HG03460 (cell line): ENCODE measurements at regions not wholly inside any gene's neighbourhood (a gene's known extent, or its start where the extent isn't known, plus 50 kb on each side); places are given as distances from the start of the nearest gene placed in this dataset.

Source experiments
- ATAC-seq: cut with Tn5 transposase; IDR thresholded peaks from one replicate; pipeline ENCODE4 v1.9.1; 2021; ENCODE audit not compliant: unreplicated experiment

- no peak for ATAC-seq
These were observed 96.6 kb upstream of the GPR26 start for GRCh38 chr10:123569436-123570035.

- no peak for ATAC-seq
These were observed 95.9 kb upstream of the GPR26 start for GRCh38 chr10:123570051-123570897.

DNA sequence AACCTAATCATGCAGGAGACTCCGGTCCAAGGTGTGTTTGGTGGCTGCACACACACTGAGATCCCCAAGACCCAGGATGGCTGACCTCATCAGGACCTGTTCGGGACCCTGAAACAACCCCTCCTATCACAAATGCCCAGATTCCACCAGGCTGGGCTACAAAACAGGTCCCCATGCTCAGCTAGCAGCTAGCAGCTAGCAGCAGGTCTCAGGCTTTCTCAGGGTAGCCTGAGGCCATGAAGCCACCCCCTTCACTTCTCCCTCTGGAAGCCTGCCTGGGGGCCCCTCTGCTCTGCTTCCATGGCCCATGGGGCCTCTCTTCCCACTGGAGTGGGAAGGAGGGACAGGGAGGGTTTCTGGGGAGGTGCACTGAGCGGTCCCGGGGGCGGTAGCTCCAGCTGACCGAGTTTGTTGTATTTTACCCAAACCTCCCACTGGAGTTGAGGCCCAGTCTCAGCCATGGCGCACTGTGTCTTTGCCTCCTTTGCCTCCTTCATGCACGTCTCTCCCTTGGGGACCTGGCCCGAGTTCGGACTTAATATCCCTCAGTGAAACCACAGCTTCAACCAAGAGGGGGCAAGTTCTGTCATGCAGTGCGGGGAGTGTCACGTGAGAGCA is 95.1 kb upstream of the GPR26 start:
- no peak for ATAC-seq

DNA sequence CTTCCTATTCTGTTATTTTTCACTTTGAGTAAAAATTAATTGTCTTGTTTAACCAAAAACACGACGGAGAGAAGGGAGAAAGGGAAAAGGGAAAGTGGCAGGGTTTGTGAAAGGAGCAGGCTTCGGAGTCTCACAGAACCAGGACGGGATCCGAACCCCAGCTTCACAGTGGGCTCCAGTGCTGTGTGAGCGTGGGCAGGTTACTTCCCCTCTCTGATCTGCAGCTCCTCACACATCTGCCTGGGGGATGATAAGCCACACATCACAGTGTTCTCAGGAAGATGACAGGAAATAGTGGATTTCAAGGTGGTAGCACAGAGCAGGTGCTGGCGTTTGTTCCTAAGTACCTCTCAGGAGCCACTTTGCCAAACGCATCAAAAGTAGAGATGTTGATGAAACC is 94.2 kb upstream of the GPR26 start:
- no peak for ATAC-seq

DNA sequence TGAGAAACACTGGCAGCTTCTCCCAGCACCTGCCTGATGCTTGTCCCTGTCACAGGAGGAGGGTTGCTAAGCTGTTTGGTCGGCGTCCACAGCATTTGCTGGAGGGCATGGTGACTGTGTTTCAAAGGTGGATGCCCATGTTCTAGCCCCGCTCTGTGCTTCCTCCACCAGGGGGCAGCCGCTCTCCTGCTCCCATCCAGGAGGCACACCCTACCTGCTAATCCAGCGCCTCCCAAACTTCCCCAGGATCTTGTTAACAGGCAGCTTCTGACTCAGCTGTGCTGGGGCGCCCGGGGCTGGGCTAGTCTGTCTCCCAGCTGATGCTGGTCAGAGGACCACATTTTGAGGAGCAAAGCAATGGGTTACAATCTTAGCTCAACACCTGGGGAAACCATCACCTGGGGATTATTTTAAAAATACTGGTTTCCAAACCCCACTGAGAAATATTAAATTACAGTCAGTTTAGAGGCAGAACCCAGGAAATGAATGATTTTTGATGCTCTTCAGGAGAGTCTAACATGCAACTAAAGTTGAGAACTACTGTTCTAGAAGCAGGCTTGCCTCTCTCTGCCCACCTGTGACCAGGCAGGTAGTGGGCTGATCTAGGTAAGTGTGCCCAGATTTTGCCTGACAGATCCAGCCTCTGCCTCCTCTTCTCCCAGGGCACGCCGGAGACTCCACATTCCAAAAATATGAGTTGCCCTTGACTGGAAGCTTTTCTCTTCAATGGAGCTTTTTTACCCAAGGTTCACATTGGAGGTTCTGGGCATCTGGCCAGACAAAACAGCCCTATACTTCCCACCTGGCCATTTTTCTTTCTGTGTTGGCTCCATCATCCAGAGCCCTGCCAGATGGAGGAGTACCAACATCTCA is 92.7 kb upstream of the GPR26 start:
- ATAC-seq, result no peak

GRCh38 chr10:123574109-123574698 is 92.0 kb upstream of the GPR26 start:
- no peak for ATAC-seq

DNA sequence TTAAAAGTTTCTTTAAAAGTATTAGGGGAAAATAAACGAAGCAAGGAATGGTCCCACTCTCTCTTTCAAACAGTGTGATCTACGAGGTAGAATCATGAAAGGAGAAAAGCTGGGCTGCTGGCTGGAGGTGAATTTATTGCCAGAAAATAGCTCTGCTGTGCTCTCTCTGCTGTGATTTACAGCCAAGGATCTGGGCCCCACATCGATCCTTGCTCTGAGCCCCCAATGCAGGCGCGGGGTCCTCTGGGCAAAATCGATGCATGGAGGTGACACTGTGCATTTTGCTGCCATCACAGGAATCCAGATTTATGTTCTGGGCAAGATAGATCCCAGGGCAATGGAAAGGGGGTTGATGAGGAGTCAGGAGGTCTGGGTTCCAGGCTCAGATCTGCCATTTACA is 91.0 kb upstream of the GPR26 start:
- ATAC-seq, result no peak

GRCh38 chr10:123576706-123577105 is 89.4 kb upstream of the GPR26 start:
- no peak for ATAC-seq

DNA sequence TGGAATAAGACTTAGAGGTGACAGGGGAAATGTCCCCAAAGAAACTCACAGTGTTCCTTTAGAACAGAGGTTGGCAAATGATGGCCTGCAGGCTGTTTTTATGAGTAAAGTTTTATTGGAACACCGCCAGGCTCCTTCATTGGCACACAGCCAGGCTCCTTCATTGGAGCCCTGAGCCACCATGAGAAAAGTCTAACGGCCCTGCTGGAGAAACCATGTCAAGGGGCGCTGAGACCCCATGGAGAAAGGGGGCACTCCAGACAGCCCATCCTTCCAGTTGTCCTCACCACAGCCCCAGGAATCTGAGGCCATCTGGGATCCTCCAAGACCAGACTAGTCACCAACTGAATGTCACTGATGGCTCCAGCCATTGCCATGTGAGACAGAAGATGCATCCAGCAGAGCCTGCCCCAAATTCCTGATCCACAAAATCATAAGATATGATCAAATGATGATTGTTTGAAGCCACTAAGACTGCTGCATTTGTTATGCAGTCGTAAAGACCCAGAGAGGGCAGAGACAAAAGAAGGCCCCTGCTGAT is 88.2 kb upstream of the GPR26 start:
- no peak for ATAC-seq

- ATAC-seq, result no peak
These were observed 87.4 kb upstream of the GPR26 start for GRCh38 chr10:123578721-123579120.

- no peak for ATAC-seq
These were observed 86.5 kb upstream of the GPR26 start for GRCh38 chr10:123579675-123580074.

- ATAC-seq, result no peak
These were observed 85.7 kb upstream of the GPR26 start for GRCh38 chr10:123580426-123580825.

DNA sequence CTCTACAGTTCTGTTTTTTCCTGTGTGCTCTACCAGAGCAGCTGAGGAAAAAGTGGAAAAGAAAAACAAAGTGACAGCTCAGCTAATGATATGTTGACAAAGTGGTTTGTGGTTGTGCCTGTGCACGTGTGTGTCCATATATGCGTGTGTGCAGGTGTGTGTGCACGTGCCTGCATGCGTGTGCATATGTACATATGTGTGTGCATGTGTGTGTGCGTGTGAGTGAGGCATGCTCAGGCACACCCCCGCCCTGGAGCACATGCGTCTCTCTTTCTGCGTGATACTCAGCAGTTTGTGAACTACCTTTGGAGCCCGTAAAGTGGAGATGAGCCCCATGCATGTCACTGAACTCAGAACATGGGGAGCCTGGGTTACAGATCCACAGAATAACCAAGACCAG is 84.5 kb upstream of the GPR26 start:
- no peak for ATAC-seq

GRCh38 chr10:123582084-123582989 is 83.8 kb upstream of the GPR26 start:
- ATAC-seq, result no peak

- no peak for ATAC-seq
These were observed 82.3 kb upstream of the GPR26 start for GRCh38 chr10:123583639-123584418.

DNA sequence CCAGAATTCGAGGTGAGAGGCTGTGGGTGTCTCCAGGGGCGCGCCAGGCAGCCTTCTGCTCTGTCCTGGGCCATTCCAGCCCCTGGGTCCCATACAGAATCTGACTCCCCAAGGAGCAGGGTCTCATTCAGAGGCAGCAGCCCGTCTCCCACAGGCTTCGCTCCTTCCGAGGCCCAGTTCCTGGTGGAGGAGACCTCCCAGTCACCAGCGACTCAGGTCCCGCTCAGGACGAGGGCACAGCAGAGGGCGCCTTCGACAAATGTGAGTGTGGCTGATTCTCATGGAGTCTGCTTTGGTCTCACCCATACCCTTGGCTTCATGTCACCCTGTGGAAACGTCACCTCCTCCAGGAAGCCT is 81.8 kb upstream of the GPR26 start:
- ATAC-seq, result no peak

- no peak for ATAC-seq
These were observed 80.4 kb upstream of the GPR26 start for GRCh38 chr10:123585477-123586445.

DNA sequence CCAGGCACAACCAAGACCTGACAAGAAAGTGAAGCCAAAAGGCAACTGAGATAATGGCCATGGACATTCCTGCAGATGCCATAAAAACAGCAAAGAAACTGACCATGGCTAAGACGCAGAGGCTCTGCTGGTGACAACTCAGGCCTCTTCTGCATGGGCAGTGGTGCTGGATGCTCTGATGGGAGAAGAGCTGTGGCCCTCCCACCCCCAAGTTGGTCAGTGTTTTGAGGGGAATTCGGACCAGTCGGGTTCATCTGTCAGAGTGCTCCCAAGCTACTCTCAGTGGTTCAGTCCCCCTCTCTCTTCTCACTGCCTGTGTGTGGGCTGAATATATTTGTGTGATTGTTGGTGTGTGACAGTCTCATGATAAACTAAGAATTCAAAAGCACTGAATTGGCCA is 79.0 kb upstream of the GPR26 start:
- ATAC-seq, result no peak
